ENCODE measurements at regions not wholly inside any gene's neighbourhood (a gene's known extent, or its start where the extent isn't known, plus 50 kb on each side); places are given as distances from the start of the nearest gene placed in this dataset.
"Not testable (repeated sequence)": the region's sequence is repeated elsewhere in the genome, so short reads cannot be mapped to it uniquely, and the experiment has no call there.

- intact Hi-C loops (cut with DNase I): no loop called here
- DNase-seq: peak; percentile 12 to 85 (median 35)
These were observed 176.6 kb upstream of the CREB1 start for GRCh38 chr2:207352978-207353671.

DNA sequence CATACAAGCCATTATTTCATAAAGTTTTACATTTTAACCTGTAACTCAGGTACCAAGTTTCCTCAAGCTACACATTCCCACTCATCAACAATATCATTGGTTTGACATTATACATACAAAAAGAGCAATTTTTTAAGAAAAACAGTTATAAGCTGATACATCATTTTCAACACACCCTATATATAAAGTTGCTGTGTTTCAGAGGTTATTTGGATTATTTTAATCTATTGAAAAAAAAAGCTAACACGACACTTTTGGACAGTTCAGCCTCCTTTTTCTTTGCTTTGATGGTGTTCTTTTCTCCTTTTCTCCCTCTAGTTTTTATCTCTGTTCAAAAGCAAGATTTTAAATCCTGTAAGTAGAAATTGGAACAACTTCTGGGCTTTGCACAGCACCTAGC is 175.9 kb upstream of the CREB1 start:
- intact Hi-C loops (cut with DNase I): no loop called here
- DNase-seq: no peak

- intact Hi-C loops (cut with DNase I): no loop called here
- DNase-seq: peak in 1 of 10 donors; percentile 19
These were observed 175.3 kb upstream of the CREB1 start for GRCh38 chr2:207354462-207354861.

DNA sequence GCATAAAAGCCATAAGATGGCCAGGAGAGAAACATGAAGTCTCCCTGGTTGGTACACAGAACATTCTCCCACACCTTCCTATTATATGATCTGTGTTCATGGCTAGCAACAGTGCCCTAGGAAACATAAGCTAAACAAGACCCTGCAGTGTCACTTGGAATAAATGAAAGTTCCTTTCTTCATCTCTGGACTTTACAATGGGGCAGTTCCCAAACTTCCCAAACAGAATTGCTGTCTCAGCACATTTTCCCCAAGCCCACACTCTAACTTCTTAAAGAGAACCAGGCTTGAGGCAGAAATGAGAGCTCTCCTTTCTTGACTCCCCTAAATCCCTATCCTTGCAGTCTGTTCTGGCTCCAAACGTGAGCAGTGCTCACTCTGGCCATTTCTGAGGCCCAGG is 173.2 kb upstream of the CREB1 start:
- intact Hi-C loops (cut with DNase I): no loop called here
- DNase-seq: no peak

DNA sequence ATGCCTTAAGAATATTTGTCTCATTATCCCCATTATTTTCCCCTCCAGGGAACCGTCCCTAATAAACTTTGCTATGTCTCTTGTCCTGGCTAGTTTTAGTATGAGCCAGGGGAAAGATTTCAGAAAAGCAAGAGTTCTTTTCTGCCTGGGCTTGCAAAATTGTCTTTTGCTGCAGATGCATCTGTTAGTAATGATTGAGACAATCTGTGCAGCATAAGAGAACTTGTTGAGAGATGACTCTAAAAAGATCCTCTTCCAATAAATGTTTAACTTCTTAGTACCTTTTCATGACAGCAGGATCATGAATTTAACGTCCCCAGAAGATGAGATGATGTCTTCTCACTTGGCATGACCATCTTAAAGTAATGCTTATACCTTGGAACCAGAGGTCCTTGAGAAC is 172.5 kb upstream of the CREB1 start:
- no peak for DNase-seq
- intact Hi-C loops (cut with DNase I): no loop called here

DNA sequence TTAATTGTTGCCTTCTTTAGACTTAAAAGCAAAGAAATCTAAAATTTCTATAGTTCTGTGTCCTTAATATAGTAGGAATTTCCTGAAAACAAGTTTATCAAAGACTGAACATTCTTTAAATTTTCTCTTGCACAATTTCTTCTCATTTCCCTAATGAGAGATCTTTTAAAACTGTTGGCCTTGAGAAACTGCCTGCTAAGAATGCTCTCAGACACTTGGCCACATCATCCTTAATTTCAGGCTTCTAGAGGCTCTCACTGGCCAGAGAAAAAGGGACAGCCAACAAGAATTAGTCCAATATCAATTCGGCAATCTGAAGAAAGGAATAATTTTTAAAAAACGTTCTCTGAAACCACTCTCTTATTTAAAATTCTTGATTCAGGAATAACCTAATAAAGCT is 167.0 kb upstream of the CREB1 start:
- intact Hi-C loops (cut with DNase I): no loop called here
- DNase-seq: no peak

GRCh38 chr2:207363761-207364290 is 165.9 kb upstream of the CREB1 start:
- intact Hi-C loops (cut with DNase I): no loop called here
- DNase-seq: no peak

DNA sequence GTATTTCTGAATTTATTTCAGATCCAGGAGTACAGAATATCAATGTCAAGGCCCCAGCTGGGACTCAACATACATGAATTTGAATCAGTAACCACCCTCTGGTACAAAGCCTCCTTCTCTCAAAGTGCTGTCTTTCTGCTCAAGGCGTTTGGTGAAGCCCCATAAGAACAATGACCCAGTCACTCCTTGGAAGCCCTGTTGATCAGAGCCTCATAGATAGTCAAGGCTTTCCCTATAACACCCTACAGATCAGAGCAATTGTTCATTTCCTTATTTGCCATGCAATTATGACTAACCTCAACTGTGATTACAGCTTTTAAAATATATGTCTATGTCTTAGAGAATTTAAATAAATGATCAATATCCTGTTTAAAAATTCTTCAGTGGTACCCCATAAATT is 159.1 kb upstream of the CREB1 start:
- DNase-seq: no peak

DNA sequence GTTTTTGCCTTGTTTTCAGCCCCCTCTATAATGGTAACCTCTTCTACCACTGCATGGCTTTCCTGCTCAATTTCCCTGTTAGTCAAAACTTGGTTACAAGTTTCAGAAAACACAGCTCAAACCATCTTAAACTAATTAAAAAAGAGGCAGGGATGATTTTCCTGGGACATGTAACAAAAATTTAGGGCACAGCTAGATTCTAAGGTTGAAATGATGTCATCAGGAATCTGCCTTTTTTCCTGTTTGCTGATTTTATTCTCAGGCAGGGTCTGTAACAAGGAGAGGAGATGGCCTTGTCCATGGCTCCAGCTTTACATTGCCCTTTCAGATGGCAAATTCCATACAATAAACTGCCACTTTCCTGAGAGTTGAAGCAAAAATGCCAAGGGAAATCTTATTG is 157.9 kb upstream of the CREB1 start:
- no peak for DNase-seq
- intact Hi-C loops (cut with DNase I): no loop called here

More for the DNA sequence above, 159.1 kb upstream of the CREB1 start:
- intact Hi-C loops (cut with DNase I): no loop called here

GRCh38 chr2:207372483-207372882 is 157.3 kb upstream of the CREB1 start:
- intact Hi-C loops (cut with DNase I): no loop called here
- no peak for DNase-seq

DNA sequence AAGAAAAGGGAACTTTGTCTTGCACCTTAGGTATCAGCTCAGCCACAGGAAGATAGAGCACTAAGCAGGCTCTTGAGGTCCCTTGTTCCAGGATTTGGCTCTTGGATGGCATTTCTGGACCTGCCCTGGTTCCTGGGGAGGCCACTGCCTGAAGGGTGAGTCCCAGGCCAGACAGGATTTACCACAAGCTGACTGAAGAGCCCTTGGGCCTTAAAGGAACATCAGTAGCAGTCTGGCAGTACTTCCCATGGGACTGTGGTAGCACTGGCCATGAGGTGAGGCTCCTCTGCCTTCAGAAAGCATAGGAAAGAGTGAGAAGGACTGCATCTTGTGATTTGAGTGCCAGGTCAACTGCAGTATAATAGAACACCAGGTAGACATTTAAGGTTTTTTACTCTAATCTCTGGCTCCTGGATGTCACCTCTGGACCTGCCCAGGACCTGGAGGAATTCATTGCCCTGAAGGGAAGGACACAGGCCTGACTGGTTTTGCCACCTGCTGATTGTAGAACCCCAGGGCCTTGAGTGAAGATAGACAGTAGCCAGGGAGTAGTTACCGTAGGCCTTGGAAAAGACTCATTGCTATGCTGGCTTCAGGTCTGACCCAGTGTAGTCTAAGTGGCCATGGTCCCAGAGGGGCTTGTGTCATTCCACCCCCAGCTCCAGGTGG is 154.4 kb upstream of the CREB1 start:
- intact Hi-C loops (cut with DNase I): no loop called here
- no peak for DNase-seq

GRCh38 chr2:207378620-207379019 is 151.1 kb upstream of the CREB1 start:
- intact Hi-C loops (cut with DNase I); DNase-seq: not testable (repeated sequence)

GRCh38 chr2:207385076-207385475 is 144.7 kb upstream of the CREB1 start:
- intact Hi-C loops (cut with DNase I): no loop called here
- no peak for DNase-seq

DNA sequence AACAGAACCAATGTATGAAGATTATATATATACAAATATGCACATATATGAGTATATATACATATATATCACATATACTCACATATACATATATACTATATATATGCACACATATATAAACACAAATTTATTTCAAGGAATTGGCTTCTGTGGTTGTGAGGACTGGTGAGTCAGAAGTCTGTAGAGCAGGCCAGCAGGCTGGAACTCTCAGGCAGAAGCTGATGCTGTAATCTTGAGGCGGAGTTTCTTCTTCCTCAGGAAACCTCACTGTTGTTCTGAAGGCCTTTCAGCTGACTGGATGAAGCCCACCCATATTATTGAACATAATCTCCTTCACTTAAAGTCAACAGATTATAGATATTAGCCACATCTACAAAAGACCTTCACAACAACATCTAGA is 143.9 kb upstream of the CREB1 start:
- intact Hi-C loops (cut with DNase I): no loop called here

DNA sequence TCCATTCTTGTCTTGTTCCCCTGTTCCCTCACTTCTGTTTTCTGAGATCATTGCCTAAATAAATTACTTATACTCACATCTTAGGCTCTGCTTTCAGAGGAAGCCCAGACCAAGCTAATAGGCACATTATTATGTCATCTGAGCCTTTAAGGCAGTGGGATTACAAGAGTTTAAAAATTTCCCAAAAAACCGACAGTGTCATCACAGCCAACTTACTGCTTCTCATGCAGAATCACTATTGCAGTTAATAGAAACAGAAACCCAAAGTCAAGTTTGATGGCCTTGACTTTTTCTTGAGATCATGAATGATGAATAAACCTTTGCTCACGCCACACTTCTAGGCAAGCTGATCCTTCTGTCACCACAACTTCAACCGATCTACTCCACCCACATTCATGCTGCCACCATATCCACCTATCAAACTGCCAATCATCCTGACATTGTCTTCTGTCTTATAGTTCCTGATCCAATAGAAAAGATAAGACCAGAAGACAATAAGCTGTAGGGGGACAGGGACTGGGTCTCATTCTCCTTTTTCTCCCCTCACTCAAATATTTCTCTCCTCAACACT is 142.7 kb upstream of the CREB1 start:
- no peak for DNase-seq
- intact Hi-C loops (cut with DNase I): no loop called here

More for the DNA sequence above, 143.9 kb upstream of the CREB1 start:
- DNase-seq: no peak

DNA sequence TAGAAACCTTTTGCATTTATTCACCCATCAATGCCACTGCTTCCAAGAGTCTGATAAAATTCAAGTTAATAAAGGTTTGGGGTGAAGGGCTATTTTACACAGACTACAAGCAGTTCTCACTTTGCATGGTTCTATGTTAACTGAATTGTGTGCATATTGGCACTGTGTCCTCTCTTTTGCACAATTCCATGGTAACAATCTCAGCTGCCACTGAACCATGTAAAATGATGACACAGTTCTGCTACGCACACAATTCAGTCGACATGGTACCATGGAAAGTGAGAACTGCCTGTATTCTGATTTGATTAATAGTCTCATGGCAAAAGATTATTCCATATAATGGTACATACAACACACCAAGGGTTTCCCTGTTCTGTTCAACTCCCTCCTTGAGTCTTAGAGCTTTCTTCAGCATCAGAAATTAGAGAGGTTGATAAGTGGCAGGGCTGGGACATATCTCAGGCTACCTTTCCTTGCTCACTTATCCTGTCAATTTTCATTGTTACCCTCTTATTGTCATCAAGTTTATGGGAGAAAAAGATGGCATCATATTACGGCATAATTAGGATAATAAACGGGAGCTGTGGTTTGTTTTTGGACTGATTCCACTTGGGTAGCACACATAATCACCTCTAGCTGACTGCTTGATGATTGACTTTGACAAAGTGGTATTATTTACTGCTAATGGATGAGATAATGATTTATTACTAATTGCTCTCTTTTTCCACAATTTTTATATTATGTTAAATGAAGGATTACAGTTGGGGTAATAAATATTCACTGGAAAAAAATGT is 139.3 kb upstream of the CREB1 start:
- no peak for DNase-seq
- intact Hi-C loops (cut with DNase I): no loop called here

GRCh38 chr2:207394203-207394781 is 135.5 kb upstream of the CREB1 start:
- DNase-seq: no peak
- intact Hi-C loops (cut with DNase I): no loop called here

DNA sequence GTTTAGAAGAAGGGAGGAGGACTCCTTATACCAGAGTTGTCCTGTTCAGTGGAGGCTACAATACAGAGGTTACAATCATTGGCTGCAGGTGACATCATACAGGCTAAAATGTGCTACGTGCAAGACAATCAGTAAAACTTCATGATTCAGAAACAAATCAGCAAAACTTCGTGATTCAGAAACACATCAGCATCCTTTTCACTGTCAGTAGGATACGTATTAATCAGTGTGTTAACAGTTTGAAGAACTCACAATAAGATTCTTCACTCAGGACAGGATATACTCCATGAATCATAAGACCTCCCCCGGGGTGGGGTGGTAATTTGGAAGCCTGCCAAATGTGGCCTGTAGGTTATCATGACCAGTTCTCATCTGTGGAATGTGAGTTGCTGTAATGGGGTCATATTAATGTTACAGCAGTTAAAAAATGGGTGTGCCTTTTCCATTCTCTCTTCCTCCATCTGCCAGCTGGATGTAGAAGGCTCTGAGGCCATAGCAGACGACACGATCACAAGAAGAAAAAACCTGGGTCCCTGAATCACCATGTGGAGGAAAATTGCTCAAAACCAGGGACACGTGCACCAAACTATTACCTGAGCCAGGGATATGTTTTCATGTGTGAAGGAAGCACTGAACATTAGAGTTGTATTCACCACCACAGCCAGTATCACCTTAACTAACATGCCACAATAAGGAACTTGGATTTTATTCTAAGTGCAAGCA is 134.8 kb upstream of the CREB1 start:
- intact Hi-C loops (cut with DNase I): no loop called here
- DNase-seq: no peak

DNA sequence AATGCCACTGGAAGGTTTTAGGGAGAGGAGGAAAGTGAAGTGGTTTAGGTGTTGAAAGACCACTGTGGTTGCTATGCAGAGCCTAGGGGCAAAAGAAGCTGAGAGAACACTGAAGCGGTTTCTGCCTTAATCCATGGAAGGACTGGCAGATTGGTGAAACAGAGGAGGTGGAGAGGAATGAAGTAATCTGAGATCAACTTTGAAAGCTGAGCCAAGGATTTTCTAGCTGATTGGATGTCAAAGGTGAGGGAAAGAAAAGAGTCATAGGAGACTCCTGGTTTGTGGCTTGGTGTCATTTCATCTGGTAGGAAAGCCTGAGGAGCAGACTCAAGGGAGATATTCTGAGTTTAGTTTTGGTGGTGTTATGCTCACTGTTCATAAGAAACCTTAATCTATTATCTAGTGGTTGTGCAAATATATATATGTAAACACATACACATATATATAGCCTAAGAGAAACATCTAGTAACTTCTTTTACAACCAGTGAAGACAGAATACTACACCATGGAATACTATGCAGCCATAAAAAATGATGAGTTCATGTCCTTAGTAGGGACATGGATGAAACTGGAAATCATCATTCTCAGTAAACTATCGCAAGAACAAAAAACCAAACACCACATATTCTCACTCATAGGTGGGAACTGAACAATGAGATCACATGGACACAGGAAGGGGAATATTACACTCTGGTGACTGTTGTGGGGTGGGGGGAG is 134.1 kb upstream of the CREB1 start:
- intact Hi-C loops (cut with DNase I): no loop called here
- no peak for DNase-seq

Data from posterior cingulate gyrus (tissue), 11 donors.